Body of pancreas (tissue), 4 donors: ENCODE measurements at regions not wholly inside any gene's neighbourhood (a gene's known extent, or its start where the extent isn't known, plus 50 kb on each side); places are given as distances from the start of the nearest gene placed in this dataset.

Experiments used
- ATAC-seq: fragments of 150-250 bp; one replicate; pipeline ENCODE4 v1.9.1; 2016
- DNase-seq, 4 donors: peaks; one replicate each; pipeline ENCODE4 v3.0.0-alpha.2; 2019
- H3K27ac ChIP-seq, 4 donors: fragments of 200-600 bp; sonication (generic); 1 replicate in 3 of 4; 2 replicates in 1 of 4; pipeline versions ENCODE4 v1.5.1 to v1.6.1; 2016 to 2019; ENCODE audit warnings: mild to moderate bottlenecking in 1 of 4, mixed read lengths in 1 of 4, moderate library complexity in 1 of 4
- H3K27me3 ChIP-seq, 2 donors: fragments of 200-600 bp; sonication (generic); one replicate each; pipeline ENCODE4 v1.6.0; 2016; ENCODE audit warnings: mild to moderate bottlenecking in 1 of 2
- H3K36me3 ChIP-seq, 2 donors: fragments of 200-600 bp; sonication (generic); replicated peaks in 1 of 2; 2 replicates each; pipeline ENCODE4 v1.5.1; 2016; ENCODE audit warnings: low read depth in 2 of 2; ENCODE audit not compliant: insufficient read depth in 1 of 2
- H3K4me1 ChIP-seq: fragments of 200-600 bp; sonication (generic); one replicate; pipeline ENCODE4 v1.6.0; 2016
- H3K4me3 ChIP-seq, 2 donors: fragments of 200-600 bp; sonication (generic); 1 replicate in 1 of 2; 2 replicates in 1 of 2; pipeline ENCODE4 v1.5.1; 2016 to 2019
- H3K9me3 ChIP-seq, 3 donors: fragments of 200-600 bp; sonication (generic); 1 replicate in 2 of 3; 2 replicates in 1 of 3; pipeline ENCODE4 v1.5.1; 2016
- CTCF ChIP-seq, 7 experiments: fragments of 450-650 bp in 4 of 7; fragments of 200-600 bp in 3 of 7; sonication (generic) in 3 of 7; IDR thresholded peaks; one replicate each; pipeline ENCODE4 v1.5.1; 2016 to 2019; ENCODE audit warnings: antibody characterized with exemption in 7 of 7
- POLR2A ChIP-seq, 3 donors: fragments of 450-650 bp; IDR thresholded peaks; one replicate each; pipeline ENCODE4 v1.6.1; 2016; ENCODE audit warnings: antibody characterized with exemption in 3 of 3, mild to moderate bottlenecking in 2 of 3
- WGBS, 2 donors: methylation state at CpG; one replicate each; pipeline ENCODE4 v1.1.5; 2017; 5-methylcytosine and 5-hydroxymethylcytosine counted together
- intact Hi-C: fragments of 100-400 bp; cut with DNase I; formaldehyde crosslinking; loops from one replicate; pipeline ENCODE4 v1.15.1; 2023

DNA sequence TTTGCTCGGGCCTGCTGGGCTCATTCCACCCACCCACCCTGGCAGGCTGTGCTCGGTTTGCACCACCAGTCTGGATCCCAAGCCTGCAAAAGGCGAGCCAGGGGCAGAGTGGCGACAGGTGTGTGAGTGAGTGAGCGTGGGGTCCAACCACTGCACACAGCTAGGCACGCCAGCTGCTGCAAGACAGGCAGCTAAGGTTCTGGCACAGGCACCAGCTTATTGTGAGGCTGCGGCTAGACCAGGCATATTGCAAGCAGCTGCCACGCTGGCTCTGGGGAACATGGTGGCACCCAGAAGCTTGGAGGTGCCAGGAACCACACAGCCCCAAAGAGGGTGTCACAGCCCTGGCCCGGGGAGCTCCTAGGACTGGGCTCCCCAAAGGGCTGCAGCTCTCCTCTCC, 205.1 kb downstream of the ANKRD60 start:
- intact Hi-C loops, result no loop called here
- H3K27ac ChIP-seq, result no peak overlapping the region
- no peak overlapping the region for H3K4me3 ChIP-seq
- 80 to 83% methylated on average over 6 to 9 of the region's 9 CpGs for WGBS, 2 donors
- no peak for DNase-seq
- ATAC-seq, result no peak
- H3K36me3 ChIP-seq, result no peaks in the 10 kb centered on the region
- H3K4me1 ChIP-seq, result peaks cover 45% of the 10 kb centered on the region
- no peaks in the 10 kb centered on the region for H3K27me3 ChIP-seq
- TF ChIP-seq CTCF (IDR thresholded peaks at IDR 0.05) (no peak), POLR2A (IDR thresholded peaks at IDR 0.05) (no peak)
- H3K9me3 ChIP-seq, result no peaks in the 10 kb centered on the region

GRCh38 chr20:58022711-58023110, 205.7 kb downstream of the ANKRD60 start:
- H3K27ac ChIP-seq, result no peak overlapping the region
- intact Hi-C loops, result no loop called here
- no peak for DNase-seq
- ATAC-seq, result no peak
- no peaks in the 10 kb centered on the region for H3K36me3 ChIP-seq
- H3K9me3 ChIP-seq, result no peaks in the 10 kb centered on the region
- H3K27me3 ChIP-seq, result no peaks in the 10 kb centered on the region
- H3K4me3 ChIP-seq, result no peak overlapping the region
- 67 to 76% methylated on average over 3 of the region's 3 CpGs for WGBS, 2 donors
- TF ChIP-seq CTCF (IDR thresholded peaks at IDR 0.05) (no peak), POLR2A (IDR thresholded peaks at IDR 0.05) (no peak)
- peaks cover 48% of the 10 kb centered on the region for H3K4me1 ChIP-seq

DNA sequence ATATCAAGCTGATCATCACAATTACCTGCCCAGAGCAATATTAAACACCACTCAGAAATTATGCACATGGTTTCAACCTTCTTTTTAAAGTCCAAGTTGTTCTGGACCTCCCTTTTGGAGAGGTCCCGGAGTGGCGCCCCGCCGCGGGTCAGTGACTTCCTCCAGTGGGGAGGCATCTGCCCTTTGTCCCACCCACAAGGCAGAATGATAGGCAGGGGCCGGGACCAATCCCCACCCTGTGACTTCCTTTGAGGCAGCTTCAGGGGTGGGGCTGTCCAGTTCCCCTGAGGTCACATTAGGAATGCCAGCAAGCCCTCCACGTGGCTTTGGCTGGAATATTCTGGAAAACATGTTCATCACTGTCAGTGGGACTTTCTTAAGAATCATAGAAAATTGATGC, 207.0 kb downstream of the ANKRD60 start:
- TF ChIP-seq POLR2A (IDR thresholded peaks at IDR 0.05) (no peak), CTCF (IDR thresholded peaks at IDR 0.05) (no peak)
- H3K4me3 ChIP-seq, result no peak overlapping the region
- ATAC-seq (no peak), DNase-seq (peak in 2 of 4 donors; percentile 25 to 30)
- 73 to 80% methylated on average over 6 to 7 of the region's 7 CpGs for WGBS, 2 donors
- intact Hi-C loops, result no loop called here
- no peaks in the 10 kb centered on the region for H3K27me3 ChIP-seq
- H3K27ac ChIP-seq, result peak overlapping the region in 2 of 4 donors; percentile 85 to 91
- peaks cover 52% of the 10 kb centered on the region for H3K4me1 ChIP-seq
- no peaks in the 10 kb centered on the region for H3K36me3 ChIP-seq
- H3K9me3 ChIP-seq, result no peaks in the 10 kb centered on the region

DNA sequence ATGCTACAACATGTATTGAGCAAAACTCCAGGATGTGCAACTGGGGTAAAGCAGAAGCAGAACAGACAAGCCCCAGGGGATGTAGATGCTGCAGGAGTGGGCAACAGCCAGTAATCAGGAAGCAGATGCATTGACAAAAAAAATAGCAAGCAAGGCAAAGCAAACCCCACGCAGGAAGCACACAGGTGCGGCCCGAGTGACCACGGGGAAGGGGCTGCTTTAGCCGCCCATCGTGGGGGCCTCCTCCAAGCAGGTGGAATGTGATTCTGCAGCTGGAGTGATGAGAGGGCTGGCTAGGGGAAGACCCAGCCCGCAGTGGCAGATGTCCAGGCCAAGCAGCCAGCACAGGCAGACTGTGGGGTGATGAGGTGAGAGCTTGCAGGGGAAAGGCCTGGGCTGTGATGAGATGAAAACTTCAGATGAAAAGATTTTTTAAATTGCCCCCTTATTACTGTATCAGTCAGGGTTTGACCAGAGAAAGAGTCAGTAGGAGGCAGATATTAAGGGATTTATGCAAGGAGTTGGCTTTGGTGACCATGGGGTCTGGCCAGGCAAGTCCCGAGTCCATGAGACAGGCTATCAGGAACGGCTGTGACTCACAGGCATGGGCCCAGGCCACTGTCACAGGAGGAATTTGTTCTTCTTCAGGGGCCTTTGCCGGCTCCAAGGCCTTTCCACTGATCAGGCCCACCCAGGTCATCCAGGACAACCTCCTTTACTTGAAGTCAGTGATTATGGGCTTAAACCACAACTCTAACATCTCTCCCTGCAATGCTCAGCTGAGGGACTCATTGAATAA, 207.6 kb downstream of the ANKRD60 start:
- WGBS, 2 donors, result 51 to 63% methylated on average over 10 of the region's 10 CpGs
- Histone ChIP-seq H3K4me1 (peaks cover 51% of the 10 kb centered on the region), H3K36me3 (no peaks in the 10 kb centered on the region), H3K9me3 (no peaks in the 10 kb centered on the region), H3K27me3 (no peaks in the 10 kb centered on the region), H3K4me3 (no peak overlapping the region), H3K27ac (peak overlapping the region; percentile 77 to 91 (median 87))
- no peak for DNase-seq
- no peak for ATAC-seq
- intact Hi-C loops, result no loop called here
- TF ChIP-seq POLR2A (IDR thresholded peaks at IDR 0.05) (no peak), CTCF (IDR thresholded peaks at IDR 0.05) (no peak)
